ENCODE measurements at regions not wholly inside any gene's neighbourhood (a gene's known extent, or its start where the extent isn't known, plus 50 kb on each side); places are given as distances from the start of the nearest gene placed in this dataset.

- no peak for DNase-seq (ENCODE audit: low read depth)
- no peak overlapping the region for H3K4me3 ChIP-seq (ENCODE audit: low read length)
- TF ChIP-seq, protein P1, sequence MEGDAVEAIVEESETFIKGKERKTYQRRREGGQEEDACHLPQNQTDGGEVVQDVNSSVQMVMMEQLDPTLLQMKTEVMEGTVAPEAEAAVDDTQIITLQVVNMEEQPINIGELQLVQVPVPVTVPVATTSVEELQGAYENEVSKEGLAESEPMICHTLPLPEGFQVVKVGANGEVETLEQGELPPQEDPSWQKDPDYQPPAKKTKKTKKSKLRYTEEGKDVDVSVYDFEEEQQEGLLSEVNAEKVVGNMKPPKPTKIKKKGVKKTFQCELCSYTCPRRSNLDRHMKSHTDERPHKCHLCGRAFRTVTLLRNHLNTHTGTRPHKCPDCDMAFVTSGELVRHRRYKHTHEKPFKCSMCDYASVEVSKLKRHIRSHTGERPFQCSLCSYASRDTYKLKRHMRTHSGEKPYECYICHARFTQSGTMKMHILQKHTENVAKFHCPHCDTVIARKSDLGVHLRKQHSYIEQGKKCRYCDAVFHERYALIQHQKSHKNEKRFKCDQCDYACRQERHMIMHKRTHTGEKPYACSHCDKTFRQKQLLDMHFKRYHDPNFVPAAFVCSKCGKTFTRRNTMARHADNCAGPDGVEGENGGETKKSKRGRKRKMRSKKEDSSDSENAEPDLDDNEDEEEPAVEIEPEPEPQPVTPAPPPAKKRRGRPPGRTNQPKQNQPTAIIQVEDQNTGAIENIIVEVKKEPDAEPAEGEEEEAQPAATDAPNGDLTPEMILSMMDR (conservative IDR thresholded peaks at IDR 0.05; ENCODE audit: low read depth, low read length): no peak
Observed at GRCh38 chr10:91036807-91037411, 116.0 kb upstream of the ANKRD1 start.

DNA sequence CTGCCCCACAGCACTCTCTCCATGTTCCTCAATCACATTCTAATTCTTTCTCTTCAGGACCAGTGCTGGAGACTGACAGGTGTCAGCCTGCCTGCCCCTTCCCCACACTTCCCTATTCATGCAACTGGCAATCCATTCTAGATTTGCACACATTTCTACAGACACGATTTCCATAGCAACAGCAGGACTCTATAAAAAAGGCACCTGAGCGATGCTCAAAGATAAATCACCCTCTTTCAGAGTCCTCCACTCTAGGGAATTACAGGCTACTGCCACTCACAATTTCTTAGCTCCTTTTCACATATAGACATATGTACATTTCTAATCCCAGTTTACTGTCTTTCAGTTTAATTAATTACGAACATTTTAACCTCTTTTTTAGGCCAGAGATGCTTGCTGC, 118.1 kb upstream of the ANKRD1 start:
- TF ChIP-seq, protein P1 (conservative IDR thresholded peaks at IDR 0.05; ENCODE audit: low read depth, low read length): no peak
- no peak overlapping the region for H3K4me3 ChIP-seq (ENCODE audit: low read length)
- DNase-seq (ENCODE audit: low read depth): no peak

- TF ChIP-seq, protein P1 (conservative IDR thresholded peaks at IDR 0.05; ENCODE audit: low read depth, low read length): no peak
- no peak overlapping the region for H3K4me3 ChIP-seq (ENCODE audit: low read length)
- DNase-seq (ENCODE audit: low read depth): no peak
Observed at GRCh38 chr10:91040343-91040742, 119.5 kb upstream of the ANKRD1 start.

DNA sequence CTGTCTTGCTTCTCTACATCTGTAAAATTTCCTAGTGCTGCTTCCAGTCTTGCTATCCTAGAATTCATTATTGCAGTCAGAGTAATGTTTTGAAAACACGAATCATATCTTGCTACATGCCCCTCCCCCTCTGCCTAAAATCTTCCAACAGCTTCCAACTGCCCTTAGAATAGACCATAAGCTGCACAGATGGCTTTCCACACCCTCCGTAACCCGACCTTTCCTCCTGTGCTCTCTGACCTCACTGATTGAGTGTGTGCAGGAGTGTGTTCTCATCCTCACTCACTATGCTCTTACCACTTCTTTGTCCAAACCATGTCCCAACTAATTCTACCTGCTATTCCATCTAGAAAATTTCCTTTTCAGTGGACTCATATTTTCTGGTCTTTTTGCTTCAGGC, 121.2 kb upstream of the ANKRD1 start:
- H3K4me3 ChIP-seq (ENCODE audit: low read length): no peak overlapping the region
- DNase-seq (ENCODE audit: low read depth): no peak
- TF ChIP-seq, protein P1 (conservative IDR thresholded peaks at IDR 0.05; ENCODE audit: low read depth, low read length): no peak

GRCh38 chr10:91043173-91043910, 122.5 kb upstream of the ANKRD1 start:
- no peak for DNase-seq (ENCODE audit: low read depth)
- H3K4me3 ChIP-seq (ENCODE audit: low read length): no peak overlapping the region
- TF ChIP-seq, protein P1 (conservative IDR thresholded peaks at IDR 0.05; ENCODE audit: low read depth, low read length): peak; percentile 59

- no peak for DNase-seq (ENCODE audit: low read depth)
- no peak overlapping the region for H3K4me3 ChIP-seq (ENCODE audit: low read length)
- TF ChIP-seq, protein P1 (conservative IDR thresholded peaks at IDR 0.05; ENCODE audit: low read depth, low read length): no peak
Observed at GRCh38 chr10:91046869-91047268, 126.0 kb upstream of the ANKRD1 start.

DNA sequence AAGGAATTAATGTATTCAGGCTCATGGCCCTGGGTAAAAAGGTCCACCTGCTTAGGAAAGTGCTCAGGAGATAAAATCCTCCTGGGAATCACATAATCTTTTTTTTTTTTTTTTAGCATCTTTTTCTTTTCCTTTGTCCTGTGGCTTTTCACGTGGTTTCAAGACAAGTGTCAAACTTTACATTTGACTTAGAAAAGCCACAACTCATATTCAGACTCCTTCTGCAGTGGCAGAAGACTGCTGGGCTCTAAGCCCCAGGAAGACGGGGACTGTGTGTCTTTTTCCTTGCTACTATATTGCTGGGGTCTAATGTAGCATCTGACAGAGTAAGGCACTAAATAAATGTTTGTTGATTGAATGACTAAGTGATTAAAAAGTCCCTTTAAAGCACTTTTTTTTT, 127.5 kb upstream of the ANKRD1 start:
- TF ChIP-seq, protein P1 (conservative IDR thresholded peaks at IDR 0.05; ENCODE audit: low read depth, low read length): no peak
- no peak overlapping the region for H3K4me3 ChIP-seq (ENCODE audit: low read length)
- DNase-seq (ENCODE audit: low read depth): no peak

Data from retinal pigment epithelial cell (primary cell).